AG09319 (cell line): ENCODE measurements at regions not wholly inside any gene's neighbourhood (a gene's known extent, or its start where the extent isn't known, plus 50 kb on each side); places are given as distances from the start of the nearest gene placed in this dataset.

Experiments
- DNase-seq: peaks from one replicate; pipeline ENCODE4 v3.0.0-alpha.2; 2010; ENCODE audit warnings: low read depth; ENCODE audit errors: extremely low read depth
- CTCF ChIP-seq: IDR thresholded peaks from 2 replicates; pipeline ENCODE4 v1.5.1; 2011; ENCODE audit warnings: low read depth, mild to moderate bottlenecking, inconsistent platforms, low read length, moderate library complexity

- TF ChIP-seq CTCF: no peak
- no peak for DNase-seq
Measured at GRCh38 chr19:31613683-31614219, 264.5 kb upstream of the TSHZ3 start.

- DNase-seq: no peak
- no peak for TF ChIP-seq CTCF
Measured at GRCh38 chr19:31616031-31616430, 266.8 kb upstream of the TSHZ3 start.

GRCh38 chr19:31617010-31617585, 267.9 kb upstream of the TSHZ3 start:
- no peak for DNase-seq

GRCh38 chr19:31625056-31625455, 275.8 kb upstream of the TSHZ3 start:
- no peak for TF ChIP-seq CTCF

More at GRCh38 chr19:31617010-31617585, 267.9 kb upstream of the TSHZ3 start:
- no peak for TF ChIP-seq CTCF

GRCh38 chr19:31625575-31625974, 276.3 kb upstream of the TSHZ3 start:
- DNase-seq: no peak
- no peak for TF ChIP-seq CTCF

More at GRCh38 chr19:31625056-31625455, 275.8 kb upstream of the TSHZ3 start:
- no peak for DNase-seq

- DNase-seq: no peak
- TF ChIP-seq CTCF: no peak
Measured at GRCh38 chr19:31626941-31627340, 277.7 kb upstream of the TSHZ3 start.

GRCh38 chr19:31627620-31628365, 278.6 kb upstream of the TSHZ3 start:
- DNase-seq: no peak
- TF ChIP-seq CTCF: no peak
